DOHH2 (cell line): ENCODE measurements at regions not wholly inside any gene's neighbourhood (a gene's known extent, or its start where the extent isn't known, plus 50 kb on each side); places are given as distances from the start of the nearest gene placed in this dataset.

Experiments
- EZH2phosphoT487 ChIP-seq: fragments of 200-600 bp; sonication (generic); IDR thresholded peaks from 2 replicates; pipeline ENCODE4 v1.6.1; 2017; ENCODE audit warnings: borderline replicate concordance, mild to moderate bottlenecking, antibody characterized with exemption, low read length, moderate library complexity, mixed read lengths
- TF ChIP-seq, protein P1 (sequence below): fragments of 200-600 bp; sonication (generic); IDR thresholded peaks from one replicate; pipeline ENCODE4 v1.5.1; 2014; ENCODE audit warnings: antibody characterized with exemption, mild to moderate bottlenecking, low read depth, low read length; ENCODE audit not compliant: poor library complexity, severe bottlenecking

- TF ChIP-seq, protein P1, sequence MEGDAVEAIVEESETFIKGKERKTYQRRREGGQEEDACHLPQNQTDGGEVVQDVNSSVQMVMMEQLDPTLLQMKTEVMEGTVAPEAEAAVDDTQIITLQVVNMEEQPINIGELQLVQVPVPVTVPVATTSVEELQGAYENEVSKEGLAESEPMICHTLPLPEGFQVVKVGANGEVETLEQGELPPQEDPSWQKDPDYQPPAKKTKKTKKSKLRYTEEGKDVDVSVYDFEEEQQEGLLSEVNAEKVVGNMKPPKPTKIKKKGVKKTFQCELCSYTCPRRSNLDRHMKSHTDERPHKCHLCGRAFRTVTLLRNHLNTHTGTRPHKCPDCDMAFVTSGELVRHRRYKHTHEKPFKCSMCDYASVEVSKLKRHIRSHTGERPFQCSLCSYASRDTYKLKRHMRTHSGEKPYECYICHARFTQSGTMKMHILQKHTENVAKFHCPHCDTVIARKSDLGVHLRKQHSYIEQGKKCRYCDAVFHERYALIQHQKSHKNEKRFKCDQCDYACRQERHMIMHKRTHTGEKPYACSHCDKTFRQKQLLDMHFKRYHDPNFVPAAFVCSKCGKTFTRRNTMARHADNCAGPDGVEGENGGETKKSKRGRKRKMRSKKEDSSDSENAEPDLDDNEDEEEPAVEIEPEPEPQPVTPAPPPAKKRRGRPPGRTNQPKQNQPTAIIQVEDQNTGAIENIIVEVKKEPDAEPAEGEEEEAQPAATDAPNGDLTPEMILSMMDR: no peak
- TF ChIP-seq EZH2phosphoT487: no peak
These were observed 94.2 kb upstream of the TECRL start for GRCh38 chr4:64503416-64503815.
